Glutamatergic neuron (in vitro differentiated cells): ENCODE measurements at regions not wholly inside any gene's neighbourhood (a gene's known extent, or its start where the extent isn't known, plus 50 kb on each side); places are given as distances from the start of the nearest gene placed in this dataset.
"Not testable (repeated sequence)": the region's sequence is repeated elsewhere in the genome, so short reads cannot be mapped to it uniquely, and the experiment has no call there.

Experiments used
- DNase-seq: peaks from one replicate; pipeline ENCODE4 v3.0.0; 2022
- H3K27ac Mint-ChIP-seq: one replicate; pipeline ENCODE4 v1.8.0; 2020; ENCODE audit warnings: mild to moderate bottlenecking, mixed read lengths, inconsistent platforms; ENCODE audit not compliant: unreplicated experiment
- H3K27me3 Mint-ChIP-seq: one replicate; pipeline ENCODE4 v1.8.0; 2020; ENCODE audit warnings: mild to moderate bottlenecking, moderate library complexity, mixed read lengths, inconsistent platforms; ENCODE audit not compliant: unreplicated experiment
- H3K36me3 Mint-ChIP-seq: one replicate; pipeline ENCODE4 v1.8.0; 2020; ENCODE audit warnings: mild to moderate bottlenecking, mixed read lengths, inconsistent platforms; ENCODE audit not compliant: unreplicated experiment
- H3K4me1 Mint-ChIP-seq: one replicate; pipeline ENCODE4 v1.8.0; 2020; ENCODE audit warnings: mild to moderate bottlenecking, low read depth, mixed read lengths, inconsistent platforms; ENCODE audit not compliant: unreplicated experiment
- H3K4me3 Mint-ChIP-seq: one replicate; pipeline ENCODE4 v1.8.0; 2020; ENCODE audit warnings: mild to moderate bottlenecking, mixed read lengths, inconsistent platforms; ENCODE audit not compliant: unreplicated experiment
- H3K9me3 Mint-ChIP-seq: one replicate; pipeline ENCODE4 v1.8.0; 2020; ENCODE audit warnings: mild to moderate bottlenecking, moderate library complexity, mixed read lengths, inconsistent platforms; ENCODE audit not compliant: unreplicated experiment
- TF ChIP-seq, protein P1 (sequence below): fragments of 200-600 bp; sonication (generic); IDR thresholded peaks from one replicate; pipeline ENCODE4 v1.5.0; 2021; ENCODE audit not compliant: partially characterized antibody, unreplicated experiment

DNA sequence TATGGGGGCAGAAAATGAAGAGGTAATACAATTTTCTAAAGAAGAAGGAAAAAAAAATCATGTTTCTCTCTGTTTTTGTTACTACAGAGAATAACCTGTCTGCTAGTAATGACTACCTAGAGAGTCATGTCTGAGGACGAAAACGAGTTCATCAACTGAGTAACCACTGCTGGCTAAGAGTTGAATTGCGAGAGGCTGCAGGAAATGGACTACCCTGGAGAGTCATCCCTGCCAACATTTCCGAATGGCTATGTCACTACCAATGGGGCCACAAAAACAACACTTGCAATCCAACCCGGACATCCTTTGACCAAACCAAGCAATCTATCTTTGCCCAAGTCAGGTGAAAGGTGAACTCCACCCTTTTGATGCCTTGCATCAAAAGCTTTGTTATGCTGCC, 120.6 kb downstream of the FCRL5 start:
- Mint-ChIP-seq H3K4me3 (no peak overlapping the region), H3K27me3 (no peaks in the 10 kb centered on the region), H3K36me3 (no peaks in the 10 kb centered on the region), H3K27ac (no peak overlapping the region), H3K9me3 (no peaks in the 10 kb centered on the region), H3K4me1 (no peaks in the 10 kb centered on the region)
- TF ChIP-seq, protein P1, sequence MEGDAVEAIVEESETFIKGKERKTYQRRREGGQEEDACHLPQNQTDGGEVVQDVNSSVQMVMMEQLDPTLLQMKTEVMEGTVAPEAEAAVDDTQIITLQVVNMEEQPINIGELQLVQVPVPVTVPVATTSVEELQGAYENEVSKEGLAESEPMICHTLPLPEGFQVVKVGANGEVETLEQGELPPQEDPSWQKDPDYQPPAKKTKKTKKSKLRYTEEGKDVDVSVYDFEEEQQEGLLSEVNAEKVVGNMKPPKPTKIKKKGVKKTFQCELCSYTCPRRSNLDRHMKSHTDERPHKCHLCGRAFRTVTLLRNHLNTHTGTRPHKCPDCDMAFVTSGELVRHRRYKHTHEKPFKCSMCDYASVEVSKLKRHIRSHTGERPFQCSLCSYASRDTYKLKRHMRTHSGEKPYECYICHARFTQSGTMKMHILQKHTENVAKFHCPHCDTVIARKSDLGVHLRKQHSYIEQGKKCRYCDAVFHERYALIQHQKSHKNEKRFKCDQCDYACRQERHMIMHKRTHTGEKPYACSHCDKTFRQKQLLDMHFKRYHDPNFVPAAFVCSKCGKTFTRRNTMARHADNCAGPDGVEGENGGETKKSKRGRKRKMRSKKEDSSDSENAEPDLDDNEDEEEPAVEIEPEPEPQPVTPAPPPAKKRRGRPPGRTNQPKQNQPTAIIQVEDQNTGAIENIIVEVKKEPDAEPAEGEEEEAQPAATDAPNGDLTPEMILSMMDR = no peak
- DNase-seq = no peak

DNA sequence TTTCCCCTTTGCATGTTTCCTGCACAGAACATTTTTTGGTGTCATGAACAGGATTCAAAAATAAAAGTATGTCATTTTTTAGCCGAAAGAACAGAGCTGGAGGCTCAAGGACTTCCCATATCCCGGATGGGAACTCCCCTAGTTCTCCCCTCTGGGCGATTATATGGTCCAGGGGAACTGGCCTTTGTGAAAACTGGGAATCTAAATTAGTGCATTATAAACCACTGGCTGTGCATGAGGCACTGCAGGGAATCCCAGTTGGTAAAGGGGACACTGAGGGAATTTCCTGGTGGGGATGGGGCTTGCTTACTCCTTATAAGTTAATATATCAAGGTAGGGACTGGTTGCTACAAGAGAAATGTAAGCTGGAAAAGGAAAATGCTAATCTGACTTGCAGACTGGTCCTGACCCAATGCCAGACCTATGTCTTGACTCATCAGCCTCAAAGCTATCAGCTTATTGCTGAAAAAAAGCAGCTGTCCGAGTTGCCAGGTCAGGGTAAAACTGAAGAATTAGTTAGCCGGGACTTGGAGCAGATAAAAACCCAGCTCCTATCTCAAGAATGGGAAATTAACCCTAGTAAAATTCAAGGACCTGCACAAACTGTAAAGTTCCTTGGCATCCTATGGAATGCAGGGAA, 122.6 kb downstream of the FCRL5 start:
- H3K36me3 Mint-ChIP-seq = no peaks in the 10 kb centered on the region
- TF ChIP-seq, protein P1 = no peak
- H3K4me1 Mint-ChIP-seq = no peaks in the 10 kb centered on the region
- H3K27me3 Mint-ChIP-seq = no peaks in the 10 kb centered on the region
- H3K4me3 Mint-ChIP-seq = no peak overlapping the region
- no peak for DNase-seq
- H3K27ac Mint-ChIP-seq = no peak overlapping the region
- H3K9me3 Mint-ChIP-seq = no peaks in the 10 kb centered on the region

GRCh38 chr1:157423764-157424163, 128.6 kb downstream of the FCRL5 start:
- not testable (repeated sequence) for DNase-seq, H3K27ac Mint-ChIP-seq, H3K36me3 Mint-ChIP-seq, H3K27me3 Mint-ChIP-seq, H3K9me3 Mint-ChIP-seq, H3K4me1 Mint-ChIP-seq, H3K4me3 Mint-ChIP-seq

GRCh38 chr1:157419845-157420542, 132.3 kb downstream of the FCRL5 start:
- Mint-ChIP-seq H3K4me3 (no peak overlapping the region), H3K27ac (no peak overlapping the region)
- TF ChIP-seq, protein P1 = no peak

DNA sequence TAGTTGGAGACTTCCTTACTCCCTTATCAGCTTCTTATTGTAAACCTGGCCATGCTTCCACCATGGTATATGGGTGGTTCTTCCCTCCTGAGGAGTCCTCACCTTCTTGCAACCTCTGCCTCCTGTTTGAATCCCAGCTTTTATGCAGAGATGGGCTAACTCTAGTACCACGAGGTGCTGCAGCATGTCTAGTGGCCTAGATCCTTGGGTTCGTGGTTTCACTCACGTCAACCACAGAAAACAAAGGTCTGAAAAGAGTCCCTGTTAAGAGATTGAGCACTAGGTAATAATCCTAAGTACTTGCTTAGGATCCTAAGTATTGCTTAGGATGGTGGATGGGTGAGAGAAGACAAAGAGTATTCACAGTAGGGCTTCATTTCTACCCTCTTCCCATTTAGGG, 133.7 kb downstream of the FCRL5 start:
- no peaks in the 10 kb centered on the region for H3K4me1 Mint-ChIP-seq
- TF ChIP-seq, protein P1 = no peak
- DNase-seq = no peak
- peaks cover 2% of the 10 kb centered on the region for H3K9me3 Mint-ChIP-seq
- peaks cover 2% of the 10 kb centered on the region for H3K27me3 Mint-ChIP-seq
- H3K36me3 Mint-ChIP-seq = no peaks in the 10 kb centered on the region
- H3K4me3 Mint-ChIP-seq = no peak overlapping the region
- no peak overlapping the region for H3K27ac Mint-ChIP-seq

More at GRCh38 chr1:157419845-157420542, 132.3 kb downstream of the FCRL5 start:
- Mint-ChIP-seq H3K36me3 (no peaks in the 10 kb centered on the region), H3K4me1 (no peaks in the 10 kb centered on the region), H3K27me3 (peaks cover 2% of the 10 kb centered on the region), H3K9me3 (peaks cover 2% of the 10 kb centered on the region)
- no peak for DNase-seq
